DND-41 (cell line): ENCODE measurements at regions not wholly inside any gene's neighbourhood (a gene's known extent, or its start where the extent isn't known, plus 50 kb on each side); places are given as distances from the start of the nearest gene placed in this dataset.
"Not testable (repeated sequence)": the region's sequence is repeated elsewhere in the genome, so short reads cannot be mapped to it uniquely, and the experiment has no call there.

Experiments
- CTCF ChIP-seq: IDR thresholded peaks from 2 replicates; pipeline ENCODE4 v1.5.1; 2012; ENCODE audit warnings: borderline replicate concordance, low read length, moderate library complexity, mild to moderate bottlenecking; ENCODE audit not compliant: poor library complexity, severe bottlenecking; ENCODE audit errors: extremely low read depth
- EZH2 ChIP-seq: IDR thresholded peaks from 3 replicates; pipeline ENCODE4 v1.6.1; 2012; ENCODE audit warnings: borderline replicate concordance, low read depth, mild to moderate bottlenecking, moderate library complexity, low read length, inconsistent platforms; ENCODE audit not compliant: severe bottlenecking

DNA sequence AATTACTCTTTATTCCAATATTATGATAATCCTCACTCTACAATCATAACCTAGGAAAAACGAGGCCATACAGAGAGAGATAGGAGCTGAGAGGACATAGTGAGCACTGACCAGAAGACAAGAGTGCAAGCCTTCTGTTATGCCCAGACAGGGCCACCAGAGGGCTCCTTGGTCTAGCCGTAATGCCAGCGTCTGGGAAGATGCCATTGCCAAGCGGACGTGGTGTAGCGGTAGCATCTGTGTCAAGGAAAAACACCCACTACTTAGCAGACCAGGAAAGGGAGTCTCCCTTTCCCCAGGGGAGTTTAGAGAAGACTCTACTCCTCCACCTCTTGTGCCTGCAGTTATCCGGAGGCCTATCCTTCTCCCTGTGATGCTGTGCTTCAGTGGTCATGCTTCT, 2131.5 kb downstream of the TP53TG3F start:
- peak; percentile 38 for TF ChIP-seq CTCF
- TF ChIP-seq EZH2 = not testable (repeated sequence)
